SK-N-SH treated with all-trans-retinoic acid at 6 μM for 48 hours (cell line): ENCODE measurements at regions not wholly inside any gene's neighbourhood (a gene's known extent, or its start where the extent isn't known, plus 50 kb on each side); places are given as distances from the start of the nearest gene placed in this dataset.
A peak's percentile ranks its signal among the peaks of the same experiment; 100 is the strongest.

Experiments used
- ATAC-seq: fragments of 200-7000 bp; cut with Tn5 transposase; 3 replicates; pipeline ENCODE4 v1.9.1; 2020; ENCODE audit warnings: mild to moderate bottlenecking, moderate library complexity
- ARNTL ChIP-seq: fragments of 450-650 bp; formaldehyde crosslinking; IDR thresholded peaks from 2 replicates; pipeline ENCODE4 v1.5.0; 2020; ENCODE audit warnings: low read depth, mild to moderate bottlenecking, moderate library complexity, borderline replicate concordance
- BACH2 ChIP-seq: fragments of 250-450 bp; sonication (Bioruptor Pico); IDR thresholded peaks from 2 replicates; pipeline ENCODE4 v1.9.0; 2021; ENCODE audit warnings: mild to moderate bottlenecking, borderline replicate concordance
- CSDC2 ChIP-seq: fragments of 250-450 bp; sonication (Bioruptor Pico); IDR thresholded peaks from 2 replicates; pipeline ENCODE4 v1.5.0; 2020; ENCODE audit warnings: mild to moderate bottlenecking, moderate library complexity
- CSRNP3 ChIP-seq: fragments of 250-450 bp; sonication (Bioruptor Pico); IDR thresholded peaks from 2 replicates; pipeline ENCODE4 v1.5.1; 2021; ENCODE audit warnings: mild to moderate bottlenecking, moderate library complexity
- GLIS3 ChIP-seq: fragments of 250-450 bp; sonication (Bioruptor Pico); IDR thresholded peaks from 2 replicates; pipeline ENCODE4 v1.5.0; 2020; ENCODE audit warnings: mild to moderate bottlenecking, moderate library complexity
- ISL1 ChIP-seq: fragments of 250-450 bp; sonication (Bioruptor Pico); IDR thresholded peaks from 2 replicates; pipeline ENCODE4 v2.1.2; 2022; ENCODE audit warnings: mild to moderate bottlenecking, moderate library complexity
- OSR1 ChIP-seq: fragments of 250-450 bp; sonication (Bioruptor Pico); IDR thresholded peaks from 2 replicates; pipeline ENCODE4 v1.8.0; 2022; ENCODE audit warnings: moderate library complexity, mild to moderate bottlenecking, inconsistent platforms
- PATZ1 ChIP-seq: fragments of 250-450 bp; sonication (Bioruptor Pico); IDR thresholded peaks from 2 replicates; pipeline ENCODE4 v1.8.0; 2020; ENCODE audit warnings: mild to moderate bottlenecking, moderate library complexity, borderline replicate concordance
- PPARA ChIP-seq: fragments of 250-450 bp; sonication (Bioruptor Pico); IDR thresholded peaks from 2 replicates; pipeline ENCODE4 v1.5.0; 2020; ENCODE audit warnings: mild to moderate bottlenecking, borderline replicate concordance
- RARB ChIP-seq: fragments of 250-450 bp; sonication (Bioruptor Pico); IDR thresholded peaks from 2 replicates; pipeline ENCODE4 v1.8.0; 2021; ENCODE audit warnings: mild to moderate bottlenecking, moderate library complexity
- SNAI2 ChIP-seq: fragments of 250-450 bp; sonication (Bioruptor Pico); IDR thresholded peaks from 2 replicates; pipeline ENCODE4 v1.5.0; 2020; ENCODE audit warnings: mild to moderate bottlenecking, moderate library complexity
- TCF4 ChIP-seq: fragments of 250-450 bp; sonication (Bioruptor Pico); IDR thresholded peaks from 2 replicates; pipeline ENCODE4 v1.8.0; 2021; ENCODE audit warnings: mild to moderate bottlenecking, moderate library complexity, borderline replicate concordance
- TOX ChIP-seq: fragments of 250-450 bp; sonication (Bioruptor Pico); IDR thresholded peaks from 2 replicates; pipeline ENCODE4 v1.8.0; 2021; ENCODE audit warnings: mild to moderate bottlenecking, moderate library complexity, borderline replicate concordance
- TSHZ2 ChIP-seq: fragments of 250-450 bp; sonication (Bioruptor Pico); IDR thresholded peaks from 2 replicates; pipeline ENCODE4 v1.5.0; 2020; ENCODE audit warnings: mild to moderate bottlenecking, moderate library complexity
- ZC3H10 ChIP-seq: fragments of 250-450 bp; sonication (Bioruptor Pico); IDR thresholded peaks from 2 replicates; pipeline ENCODE4 v1.5.1; 2021; ENCODE audit warnings: mild to moderate bottlenecking, moderate library complexity
- ZFP3 ChIP-seq: fragments of 250-450 bp; sonication (Bioruptor Pico); IDR thresholded peaks from 2 replicates; pipeline ENCODE4 v1.5.0; 2020; ENCODE audit warnings: mild to moderate bottlenecking, moderate library complexity
- ZFP30 ChIP-seq: fragments of 450-650 bp; formaldehyde crosslinking; IDR thresholded peaks from 2 replicates; pipeline ENCODE4 v1.5.0; 2022; ENCODE audit warnings: mild to moderate bottlenecking, moderate library complexity
- ZNF565 ChIP-seq: fragments of 450-650 bp; formaldehyde crosslinking; conservative IDR thresholded peaks from 2 replicates; pipeline ENCODE4 v1.5.0; 2020; ENCODE audit warnings: low read depth, mild to moderate bottlenecking, moderate library complexity
- ZNF70 ChIP-seq: fragments of 450-650 bp; formaldehyde crosslinking; IDR thresholded peaks from 2 replicates; pipeline ENCODE4 v1.5.0; 2020; ENCODE audit warnings: mild to moderate bottlenecking, moderate library complexity
- ZNF8 ChIP-seq: fragments of 450-650 bp; formaldehyde crosslinking; IDR thresholded peaks from 2 replicates; pipeline ENCODE4 v1.5.0; 2020; ENCODE audit warnings: mild to moderate bottlenecking, moderate library complexity
- TF ChIP-seq, protein P1 (sequence below): fragments of 250-450 bp; sonication (Bioruptor Pico); IDR thresholded peaks from 2 replicates; pipeline ENCODE4 v1.5.1; 2020; ENCODE audit warnings: low read depth, mild to moderate bottlenecking, moderate library complexity

GRCh38 chr12:65556676-65557437 is 267.4 kb upstream of the HMGA2 start:
- TF ChIP-seq ZNF70 (CRISPR knock-in tag): no peak
- no peak; the same call in 1 of the 2 replicates for TF ChIP-seq RARB
- no peak for TF ChIP-seq SNAI2 (CRISPR knock-in tag)
- TF ChIP-seq CSDC2 (CRISPR knock-in tag): 0 out of 2 replicates have a peak, but pooled peaks have one; percentile 14
- ATAC-seq: peak; percentile 97

- TF ChIP-seq PATZ1 (CRISPR knock-in tag) (no peak), GLIS3 (CRISPR knock-in tag) (no peak), ZNF70 (CRISPR knock-in tag) (no peak), TSHZ2 (no peak), ZNF565 (CRISPR knock-in tag) (no peak), BACH2 (CRISPR knock-in tag) (no peak), ZFP30 (CRISPR knock-in tag) (no peak), ARNTL (CRISPR knock-in tag) (no peak), ZFP3 (CRISPR knock-in tag) (no peak), CSDC2 (CRISPR knock-in tag) (no peak), TOX (CRISPR knock-in tag) (no peak), ZC3H10 (CRISPR knock-in tag) (no peak), RARB (no peak), PPARA (CRISPR knock-in tag) (no peak), TCF4 (CRISPR knock-in tag) (no peak), ISL1 (no peak), OSR1 (CRISPR knock-in tag) (no peak), SNAI2 (CRISPR knock-in tag) (no peak), CSRNP3 (CRISPR knock-in tag) (no peak)
- TF ChIP-seq, protein P1, sequence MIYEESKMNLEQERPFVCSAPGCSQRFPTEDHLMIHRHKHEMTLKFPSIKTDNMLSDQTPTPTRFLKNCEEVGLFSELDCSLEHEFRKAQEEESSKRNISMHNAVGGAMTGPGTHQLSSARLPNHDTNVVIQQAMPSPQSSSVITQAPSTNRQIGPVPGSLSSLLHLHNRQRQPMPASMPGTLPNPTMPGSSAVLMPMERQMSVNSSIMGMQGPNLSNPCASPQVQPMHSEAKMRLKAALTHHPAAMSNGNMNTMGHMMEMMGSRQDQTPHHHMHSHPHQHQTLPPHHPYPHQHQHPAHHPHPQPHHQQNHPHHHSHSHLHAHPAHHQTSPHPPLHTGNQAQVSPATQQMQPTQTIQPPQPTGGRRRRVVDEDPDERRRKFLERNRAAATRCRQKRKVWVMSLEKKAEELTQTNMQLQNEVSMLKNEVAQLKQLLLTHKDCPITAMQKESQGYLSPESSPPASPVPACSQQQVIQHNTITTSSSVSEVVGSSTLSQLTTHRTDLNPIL (CRISPR knock-in tag): no peak
- no peak; the same call in 2 of the 3 replicates for ATAC-seq
Measured at GRCh38 chr12:65557438-65558181, 266.7 kb upstream of the HMGA2 start.

- no peak for ATAC-seq
- TF ChIP-seq CSRNP3 (CRISPR knock-in tag) (no peak), ARNTL (CRISPR knock-in tag) (no peak), TSHZ2 (no peak), ZFP3 (CRISPR knock-in tag) (no peak), PPARA (CRISPR knock-in tag) (no peak), OSR1 (CRISPR knock-in tag) (no peak), ZNF70 (CRISPR knock-in tag) (no peak), TCF4 (CRISPR knock-in tag) (no peak), RARB (no peak), ZNF565 (CRISPR knock-in tag) (no peak), ZC3H10 (CRISPR knock-in tag) (no peak), ZNF8 (CRISPR knock-in tag) (no peak), ISL1 (no peak), TOX (CRISPR knock-in tag) (no peak), SNAI2 (CRISPR knock-in tag) (no peak)
- TF ChIP-seq, protein P1 (CRISPR knock-in tag): no peak
Measured at GRCh38 chr12:65560286-65560685, 264.0 kb upstream of the HMGA2 start.
